ENCODE measurements at regions not wholly inside any gene's neighbourhood (a gene's known extent, or its start where the extent isn't known, plus 50 kb on each side); places are given as distances from the start of the nearest gene placed in this dataset.
A peak's percentile ranks its signal among the peaks of the same experiment; 100 is the strongest.

- Histone ChIP-seq H3K79me2 (ENCODE audit: control insufficient read depth, insufficient read depth, low read length) (no peaks in the 10 kb centered on the region), H3K27ac (ENCODE audit: insufficient read depth, low read length) (no peak overlapping the region), H3K9me3 (ENCODE audit: control insufficient read depth, insufficient read depth, low read depth, low read length) (no peaks in the 10 kb centered on the region), H3K4me2 (ENCODE audit: extremely low read depth, insufficient read depth, low read length) (no peak overlapping the region), H3K9ac (ENCODE audit: insufficient read depth, low read length) (no peak overlapping the region), H3K36me3 (ENCODE audit: control insufficient read depth, insufficient read depth, low read length) (no peaks in the 10 kb centered on the region), H2AFZ (ENCODE audit: low read length) (no peak overlapping the region), H3K4me3 (replicated peaks in 1 of 4; ENCODE audit: control extremely low read depth in 1 of 4, insufficient read depth in 1 of 4, low read depth in 3 of 4, low read length in 4 of 4) (no peak overlapping the region), H3K4me1 (ENCODE audit: control insufficient read depth, extremely low read depth, insufficient read depth, low read length) (no peaks in the 10 kb centered on the region), H4K20me1 (ENCODE audit: control insufficient read depth, extremely low read depth, insufficient read depth, low read length) (no peaks in the 10 kb centered on the region), H3K27me3 (ENCODE audit: control insufficient read depth, insufficient read depth, low read length) (no peaks in the 10 kb centered on the region)
- DNase-seq (ENCODE audit: low read depth in 2 of 2) = peak; percentile 6 to 7
- no peak for TF ChIP-seq EZH2 (IDR thresholded peaks at IDR 0.05; ENCODE audit: low read length, missing control alignments)
- no peak for TF ChIP-seq CTCF (conservative IDR thresholded peaks at IDR 0.05 in 1 of 2, IDR thresholded peaks at IDR 0.05 in 1 of 2; ENCODE audit: low read depth in 1 of 2, low read length in 2 of 2)
Observed at GRCh38 chr13:105627270-105627669, 908.2 kb downstream of the EFNB2 start.

- TF ChIP-seq EZH2 (IDR thresholded peaks at IDR 0.05; ENCODE audit: low read length, missing control alignments) (no peak), CTCF (conservative IDR thresholded peaks at IDR 0.05 in 1 of 2, IDR thresholded peaks at IDR 0.05 in 1 of 2; ENCODE audit: low read depth in 1 of 2, low read length in 2 of 2) (no peak)
- Histone ChIP-seq H3K27ac (ENCODE audit: insufficient read depth, low read length) (no peak overlapping the region), H3K4me3 (replicated peaks in 1 of 4; ENCODE audit: control extremely low read depth in 1 of 4, insufficient read depth in 1 of 4, low read depth in 3 of 4, low read length in 4 of 4) (no peak overlapping the region), H4K20me1 (ENCODE audit: control insufficient read depth, extremely low read depth, insufficient read depth, low read length) (no peaks in the 10 kb centered on the region), H3K36me3 (ENCODE audit: control insufficient read depth, insufficient read depth, low read length) (no peaks in the 10 kb centered on the region), H3K79me2 (ENCODE audit: control insufficient read depth, insufficient read depth, low read length) (no peaks in the 10 kb centered on the region), H3K27me3 (ENCODE audit: control insufficient read depth, insufficient read depth, low read length) (no peaks in the 10 kb centered on the region), H3K4me2 (ENCODE audit: extremely low read depth, insufficient read depth, low read length) (no peak overlapping the region), H2AFZ (ENCODE audit: low read length) (no peak overlapping the region), H3K9me3 (ENCODE audit: control insufficient read depth, insufficient read depth, low read depth, low read length) (no peaks in the 10 kb centered on the region), H3K9ac (ENCODE audit: insufficient read depth, low read length) (no peak overlapping the region), H3K4me1 (ENCODE audit: control insufficient read depth, extremely low read depth, insufficient read depth, low read length) (no peaks in the 10 kb centered on the region)
- peak in 1 of 2 donors; percentile 36 for DNase-seq (ENCODE audit: low read depth in 2 of 2)
Observed at GRCh38 chr13:105625691-105626090, 909.8 kb downstream of the EFNB2 start.

- Histone ChIP-seq H3K27me3 (ENCODE audit: control insufficient read depth, insufficient read depth, low read length) (no peaks in the 10 kb centered on the region), H3K4me1 (ENCODE audit: control insufficient read depth, extremely low read depth, insufficient read depth, low read length) (no peaks in the 10 kb centered on the region), H2AFZ (ENCODE audit: low read length) (no peak overlapping the region), H3K4me3 (replicated peaks in 1 of 4; ENCODE audit: control extremely low read depth in 1 of 4, insufficient read depth in 1 of 4, low read depth in 3 of 4, low read length in 4 of 4) (no peak overlapping the region), H3K36me3 (ENCODE audit: control insufficient read depth, insufficient read depth, low read length) (no peaks in the 10 kb centered on the region), H3K79me2 (ENCODE audit: control insufficient read depth, insufficient read depth, low read length) (no peaks in the 10 kb centered on the region), H3K9me3 (ENCODE audit: control insufficient read depth, insufficient read depth, low read depth, low read length) (no peaks in the 10 kb centered on the region), H3K9ac (ENCODE audit: insufficient read depth, low read length) (no peak overlapping the region), H3K4me2 (ENCODE audit: extremely low read depth, insufficient read depth, low read length) (no peak overlapping the region), H3K27ac (ENCODE audit: insufficient read depth, low read length) (no peak overlapping the region), H4K20me1 (ENCODE audit: control insufficient read depth, extremely low read depth, insufficient read depth, low read length) (no peaks in the 10 kb centered on the region)
- DNase-seq (ENCODE audit: low read depth in 2 of 2) = peak; percentile 44 to 57
- TF ChIP-seq EZH2 (IDR thresholded peaks at IDR 0.05; ENCODE audit: low read length, missing control alignments) = no peak
- no peak for TF ChIP-seq CTCF (conservative IDR thresholded peaks at IDR 0.05 in 1 of 2, IDR thresholded peaks at IDR 0.05 in 1 of 2; ENCODE audit: low read depth in 1 of 2, low read length in 2 of 2)
Observed at GRCh38 chr13:105616333-105617075, 919.0 kb downstream of the EFNB2 start.
